Hepatocyte (in vitro differentiated cells): ENCODE measurements at regions not wholly inside any gene's neighbourhood (a gene's known extent, or its start where the extent isn't known, plus 50 kb on each side); places are given as distances from the start of the nearest gene placed in this dataset.
A peak's percentile ranks its signal among the peaks of the same experiment; 100 is the strongest.

Experiments used
- DNase-seq: peaks from one replicate; pipeline ENCODE4 v3.0.0-alpha.2; 2016; ENCODE audit warnings: low spot score
- H2AFZ ChIP-seq: fragments of 200-600 bp; sonication (generic); 2 replicates; pipeline ENCODE4 v1.6.0; 2016; ENCODE audit warnings: antibody characterized with exemption, mild to moderate bottlenecking
- H3K27ac ChIP-seq: fragments of 200-600 bp; sonication (generic); 2 replicates; pipeline ENCODE4 v1.5.1; 2016; ENCODE audit warnings: mild to moderate bottlenecking
- H3K27me3 ChIP-seq: fragments of 200-600 bp; sonication (generic); 2 replicates; pipeline ENCODE4 v1.6.1; 2016
- H3K36me3 ChIP-seq: fragments of 200-600 bp; sonication (generic); replicated peaks from 2 replicates; pipeline ENCODE4 v1.5.1; 2016; ENCODE audit warnings: low read depth; ENCODE audit not compliant: insufficient read depth
- H3K4me1 ChIP-seq: fragments of 200-600 bp; sonication (generic); 2 replicates; pipeline ENCODE4 v1.5.1; 2016; ENCODE audit warnings: mild to moderate bottlenecking, moderate library complexity; ENCODE audit not compliant: insufficient read depth
- H3K4me2 ChIP-seq: fragments of 200-600 bp; sonication (generic); 2 replicates; pipeline ENCODE4 v1.6.0; 2016
- H3K4me3 ChIP-seq: fragments of 200-600 bp; sonication (generic); 2 replicates; pipeline ENCODE4 v1.5.1; 2016; ENCODE audit warnings: mild to moderate bottlenecking
- H3K79me2 ChIP-seq: fragments of 200-600 bp; sonication (generic); 2 replicates; pipeline ENCODE4 v1.6.0; 2017; ENCODE audit warnings: mild to moderate bottlenecking
- H3K9me2 ChIP-seq: fragments of 200-600 bp; sonication (generic); replicated peaks from 2 replicates; pipeline ENCODE4 v1.6.0; 2017; ENCODE audit warnings: mild to moderate bottlenecking; ENCODE audit not compliant: insufficient read depth
- H3K9me3 ChIP-seq: fragments of 200-600 bp; sonication (generic); 2 replicates; pipeline ENCODE4 v1.5.1; 2016; ENCODE audit warnings: low read depth, mild to moderate bottlenecking
- H4K20me1 ChIP-seq: fragments of 200-600 bp; sonication (generic); 2 replicates; pipeline ENCODE4 v1.6.0; 2016; ENCODE audit warnings: mild to moderate bottlenecking; ENCODE audit not compliant: insufficient read depth, poor library complexity, severe bottlenecking
- CTCF ChIP-seq: fragments of 200-600 bp; sonication (generic); IDR thresholded peaks from 2 replicates; pipeline ENCODE4 v1.5.1; 2016; ENCODE audit warnings: antibody characterized with exemption, mild to moderate bottlenecking; ENCODE audit not compliant: poor library complexity
- EZH2 ChIP-seq: fragments of 200-600 bp; sonication (generic); IDR thresholded peaks from 2 replicates; pipeline ENCODE4 v1.6.1; 2016; ENCODE audit warnings: antibody characterized with exemption, mild to moderate bottlenecking, borderline replicate concordance
- EZH2phosphoT487 ChIP-seq: fragments of 200-600 bp; sonication (generic); IDR thresholded peaks from one replicate; pipeline ENCODE4 v1.6.1; 2018; ENCODE audit warnings: antibody characterized with exemption, mild to moderate bottlenecking, low read depth, moderate library complexity; ENCODE audit not compliant: unreplicated experiment, severe bottlenecking
- WGBS: methylation state at CpG from one replicate; pipeline ENCODE4 v1.1.6; 2016; ENCODE audit warnings: low lambda C conversion rate; ENCODE audit errors: missing lambda C conversion rate; 5-methylcytosine and 5-hydroxymethylcytosine counted together

DNA sequence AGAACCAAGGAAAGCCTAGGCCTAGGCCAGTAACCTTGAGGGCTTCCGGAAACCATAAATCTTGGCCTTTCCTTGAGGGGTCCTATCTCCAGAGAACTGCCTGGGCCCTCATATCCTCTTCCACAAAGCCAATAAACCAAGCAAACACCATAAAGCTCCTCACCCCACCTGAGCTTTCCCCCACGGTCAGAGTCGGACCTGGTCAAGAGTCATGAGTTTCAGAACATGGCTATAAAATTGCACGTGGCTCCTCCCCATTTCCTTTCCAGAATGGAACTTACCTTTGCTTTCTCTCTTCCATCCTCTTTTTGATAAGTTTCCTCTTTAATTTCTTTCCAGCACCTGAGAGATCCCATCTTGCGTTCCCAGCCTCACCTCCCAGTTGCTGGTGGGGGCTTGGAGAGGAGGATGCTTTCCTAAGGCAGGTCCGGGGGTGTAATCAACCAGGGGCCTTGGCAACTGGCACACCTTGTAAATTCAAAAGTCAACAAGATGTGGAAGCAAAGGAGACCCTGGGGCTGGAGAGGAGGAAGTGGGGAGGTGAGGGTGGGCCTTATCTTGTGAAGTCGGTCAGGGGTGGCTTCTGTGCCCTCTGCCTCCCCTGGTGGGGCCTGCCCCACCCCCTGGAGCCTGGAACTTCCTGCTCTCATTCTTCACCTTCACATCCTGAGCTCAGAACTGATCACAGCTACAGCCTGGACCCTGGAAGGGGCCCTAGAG, 259.9 kb downstream of the FOXD2 start:
- peaks cover 1% of the 10 kb centered on the region for H3K27me3 ChIP-seq
- DNase-seq, result peak; percentile 69
- WGBS, result 60% methylated on average over 7 of the region's 7 CpGs

DNA sequence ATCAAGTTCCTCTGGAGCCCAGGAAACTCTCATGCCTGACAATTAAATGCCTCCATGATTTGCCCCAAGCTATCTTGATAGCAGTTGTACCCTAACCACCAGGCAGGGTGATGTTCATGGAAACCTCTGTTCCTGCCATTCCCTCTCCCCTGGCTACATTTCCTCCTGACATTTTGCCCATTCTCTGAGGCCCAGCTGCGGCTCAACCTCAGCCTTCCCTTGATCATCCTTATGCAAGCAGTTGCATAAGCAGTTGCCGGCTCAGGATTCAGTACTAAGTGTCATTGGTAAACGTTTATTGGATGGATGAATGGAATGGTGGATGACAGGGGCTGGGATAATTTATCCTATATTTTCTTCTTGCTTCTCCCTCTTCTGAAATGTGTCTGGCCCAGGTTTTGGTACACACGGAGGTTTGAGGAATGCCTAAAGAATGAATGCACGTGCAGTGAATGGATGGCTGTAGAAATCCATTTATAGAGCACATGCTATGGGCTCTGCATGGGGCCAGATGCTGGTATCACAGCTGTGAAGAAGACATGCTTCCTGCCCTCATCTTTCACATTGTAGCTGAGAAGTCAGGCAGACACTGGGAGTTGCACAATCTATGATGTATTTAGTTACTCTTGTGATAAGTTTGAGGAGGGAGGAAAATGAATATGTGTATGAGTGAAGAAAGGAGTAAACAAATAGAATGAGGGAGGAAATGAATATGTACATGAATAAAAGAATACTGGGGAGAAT, 261.8 kb downstream of the FOXD2 start:
- H4K20me1 ChIP-seq, result no peaks in the 10 kb centered on the region
- H3K79me2 ChIP-seq, result no peaks in the 10 kb centered on the region
- no peaks in the 10 kb centered on the region for H3K27me3 ChIP-seq
- peaks cover 11% of the 10 kb centered on the region for H3K4me1 ChIP-seq
- no peaks in the 10 kb centered on the region for H3K9me3 ChIP-seq
- H3K9me2 ChIP-seq, result no peaks in the 10 kb centered on the region
- no peak overlapping the region for H3K27ac ChIP-seq
- DNase-seq, result no peak
- TF ChIP-seq EZH2phosphoT487, result no peak
- no peak for TF ChIP-seq CTCF
- TF ChIP-seq EZH2, result no peak
- no peak overlapping the region for H3K4me2 ChIP-seq
- no peaks in the 10 kb centered on the region for H3K36me3 ChIP-seq
- no peak overlapping the region for H3K4me3 ChIP-seq
- no peak overlapping the region for H2AFZ ChIP-seq
- 74% methylated on average over 5 of the region's 5 CpGs for WGBS

More for the DNA sequence above, 259.9 kb downstream of the FOXD2 start:
- Histone ChIP-seq H3K9me2 (no peaks in the 10 kb centered on the region), H3K9me3 (no peaks in the 10 kb centered on the region), H3K27ac (peak overlapping the region; percentile 92), H3K4me1 (peaks cover 11% of the 10 kb centered on the region), H3K79me2 (no peaks in the 10 kb centered on the region), H3K4me3 (no peak overlapping the region), H4K20me1 (no peaks in the 10 kb centered on the region), H2AFZ (no peak overlapping the region), H3K4me2 (no peak overlapping the region), H3K36me3 (no peaks in the 10 kb centered on the region)
- no peak for TF ChIP-seq CTCF

DNA sequence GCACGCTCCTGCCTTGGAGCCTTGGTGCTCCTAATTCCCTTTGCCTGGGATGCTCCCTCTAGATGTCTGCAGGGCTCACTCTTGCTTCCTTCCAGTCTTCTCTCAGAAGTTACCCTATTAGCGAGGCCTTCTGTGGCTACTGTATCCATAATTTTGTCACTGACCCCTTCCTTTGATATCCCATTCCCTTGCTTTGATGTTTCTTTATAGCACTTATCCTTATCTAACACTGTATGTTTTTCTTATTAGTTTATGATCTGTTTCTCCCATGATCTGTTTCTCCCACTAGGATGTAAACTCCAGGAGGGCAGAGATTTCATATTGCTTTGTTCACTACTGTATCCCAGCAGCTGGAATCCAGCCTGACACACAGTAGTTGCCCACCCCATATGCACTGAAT, 263.4 kb downstream of the FOXD2 start:
- Histone ChIP-seq H3K4me1 (peaks cover 8% of the 10 kb centered on the region), H3K27ac (no peak overlapping the region), H3K4me2 (no peak overlapping the region), H3K36me3 (no peaks in the 10 kb centered on the region), H3K9me2 (no peaks in the 10 kb centered on the region), H3K27me3 (no peaks in the 10 kb centered on the region), H3K9me3 (no peaks in the 10 kb centered on the region), H3K4me3 (no peak overlapping the region), H3K79me2 (no peaks in the 10 kb centered on the region), H4K20me1 (no peaks in the 10 kb centered on the region), H2AFZ (no peak overlapping the region)
- no peak for DNase-seq
- WGBS, result 92% methylated on average over 2 of the region's 2 CpGs
- TF ChIP-seq EZH2phosphoT487, result peak; percentile 59
- TF ChIP-seq CTCF, result no peak
